Peyer's patch (tissue), 4 donors: ENCODE measurements at regions not wholly inside any gene's neighbourhood (a gene's known extent, or its start where the extent isn't known, plus 50 kb on each side); places are given as distances from the start of the nearest gene placed in this dataset.

Source experiments
- POLR2A ChIP-seq, 2 donors: fragments of 450-650 bp; IDR thresholded peaks; one replicate each; pipeline ENCODE4 v1.5.1; 2017; ENCODE audit warnings: antibody characterized with exemption in 2 of 2, mild to moderate bottlenecking in 2 of 2, moderate library complexity in 2 of 2
- TF ChIP-seq, protein P1 (sequence below), 6 experiments: fragments of 450-650 bp in 4 of 6; fragments of 200-600 bp in 2 of 6; sonication (generic) in 1 of 6; IDR thresholded peaks; one replicate each; pipeline ENCODE4 v1.5.1; 2017 to 2019; ENCODE audit warnings: antibody characterized with exemption in 6 of 6, mild to moderate bottlenecking in 3 of 6, moderate library complexity in 1 of 6

DNA sequence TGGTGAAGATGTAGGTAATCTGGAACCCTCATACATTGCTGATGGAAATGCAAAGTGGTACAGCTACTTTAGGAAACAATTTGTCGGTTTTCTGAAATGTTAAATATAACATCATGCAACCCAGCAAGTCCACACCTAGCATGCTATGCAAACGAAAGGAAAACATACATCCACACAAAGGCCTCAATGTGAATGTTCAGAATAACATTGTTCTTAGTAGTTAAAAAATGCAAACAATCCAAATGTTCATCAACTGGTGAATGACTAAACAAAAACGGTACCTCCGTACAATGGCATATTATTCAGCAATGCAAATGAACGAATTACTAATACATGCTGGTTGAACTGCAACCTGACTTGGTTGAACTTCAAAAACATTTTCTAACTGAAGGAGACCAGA lies 423.3 kb upstream of the THRB start:
- TF ChIP-seq, protein P1, sequence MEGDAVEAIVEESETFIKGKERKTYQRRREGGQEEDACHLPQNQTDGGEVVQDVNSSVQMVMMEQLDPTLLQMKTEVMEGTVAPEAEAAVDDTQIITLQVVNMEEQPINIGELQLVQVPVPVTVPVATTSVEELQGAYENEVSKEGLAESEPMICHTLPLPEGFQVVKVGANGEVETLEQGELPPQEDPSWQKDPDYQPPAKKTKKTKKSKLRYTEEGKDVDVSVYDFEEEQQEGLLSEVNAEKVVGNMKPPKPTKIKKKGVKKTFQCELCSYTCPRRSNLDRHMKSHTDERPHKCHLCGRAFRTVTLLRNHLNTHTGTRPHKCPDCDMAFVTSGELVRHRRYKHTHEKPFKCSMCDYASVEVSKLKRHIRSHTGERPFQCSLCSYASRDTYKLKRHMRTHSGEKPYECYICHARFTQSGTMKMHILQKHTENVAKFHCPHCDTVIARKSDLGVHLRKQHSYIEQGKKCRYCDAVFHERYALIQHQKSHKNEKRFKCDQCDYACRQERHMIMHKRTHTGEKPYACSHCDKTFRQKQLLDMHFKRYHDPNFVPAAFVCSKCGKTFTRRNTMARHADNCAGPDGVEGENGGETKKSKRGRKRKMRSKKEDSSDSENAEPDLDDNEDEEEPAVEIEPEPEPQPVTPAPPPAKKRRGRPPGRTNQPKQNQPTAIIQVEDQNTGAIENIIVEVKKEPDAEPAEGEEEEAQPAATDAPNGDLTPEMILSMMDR (IDR thresholded peaks at IDR 0.05): no peak
- TF ChIP-seq POLR2A (IDR thresholded peaks at IDR 0.05): no peak
